H54 (cell line): ENCODE measurements at regions not wholly inside any gene's neighbourhood (a gene's known extent, or its start where the extent isn't known, plus 50 kb on each side); places are given as distances from the start of the nearest gene placed in this dataset.
"Not testable (repeated sequence)": the region's sequence is repeated elsewhere in the genome, so short reads cannot be mapped to it uniquely, and the experiment has no call there.

Source experiments
- DNase-seq: peaks from one replicate; pipeline ENCODE4 v3.0.0; 2011; ENCODE audit warnings: low spot score, mixed read lengths; ENCODE audit not compliant: insufficient read length
- FAIRE-seq: peaks from 3 replicates; lab custom pipeline; 2011; peaks lifted over from hg19 to GRCh38; lab: Jason Lieb, UNC
- POLR2A ChIP-seq: IDR thresholded peaks from 2 replicates; pipeline ENCODE4 v1.6.1; 2011; ENCODE audit warnings: low read depth, mild to moderate bottlenecking, low read length

- FAIRE-seq (no peak), DNase-seq (no peak)
- TF ChIP-seq POLR2A: no peak
These were observed 148.1 kb upstream of the KCTD3 start for GRCh38 chr1:215418876-215419447.

- no peak for DNase-seq
- TF ChIP-seq POLR2A: no peak
- no peak for FAIRE-seq
These were observed 145.4 kb upstream of the KCTD3 start for GRCh38 chr1:215421744-215422143.

GRCh38 chr1:215423288-215423687, 143.8 kb upstream of the KCTD3 start:
- TF ChIP-seq POLR2A: no peak
- FAIRE-seq: no peak
- no peak for DNase-seq

GRCh38 chr1:215425138-215425537, 142.0 kb upstream of the KCTD3 start:
- no peak for TF ChIP-seq POLR2A
- no peak for FAIRE-seq
- DNase-seq: no peak

- no peak for FAIRE-seq
- DNase-seq: no peak
- no peak for TF ChIP-seq POLR2A
These were observed 141.0 kb upstream of the KCTD3 start for GRCh38 chr1:215426101-215426500.

- not testable (repeated sequence) for DNase-seq
- FAIRE-seq: peak; percentile 58
These were observed 134.4 kb upstream of the KCTD3 start for GRCh38 chr1:215432483-215433227.

- DNase-seq (no peak), FAIRE-seq (no peak)
- no peak for TF ChIP-seq POLR2A
These were observed 133.9 kb upstream of the KCTD3 start for GRCh38 chr1:215433237-215433636.

- DNase-seq (no peak), FAIRE-seq (no peak)
- TF ChIP-seq POLR2A: no peak
These were observed 127.6 kb upstream of the KCTD3 start for GRCh38 chr1:215439549-215439948.

- DNase-seq (no peak), FAIRE-seq (no peak)
- TF ChIP-seq POLR2A: no peak
These were observed 122.2 kb upstream of the KCTD3 start for GRCh38 chr1:215444715-215445414.

GRCh38 chr1:215448014-215448413, 119.1 kb upstream of the KCTD3 start:
- DNase-seq: not testable (repeated sequence)

GRCh38 chr1:215449147-215449546, 118.0 kb upstream of the KCTD3 start:
- FAIRE-seq: not testable (repeated sequence)
- peak; percentile 1 for DNase-seq

More at GRCh38 chr1:215448014-215448413, 119.1 kb upstream of the KCTD3 start:
- FAIRE-seq: peak; percentile 61

GRCh38 chr1:215453440-215453839, 113.7 kb upstream of the KCTD3 start:
- FAIRE-seq (no peak), DNase-seq (no peak)
- no peak for TF ChIP-seq POLR2A

- no peak for TF ChIP-seq POLR2A
- DNase-seq (no peak), FAIRE-seq (no peak)
These were observed 109.9 kb upstream of the KCTD3 start for GRCh38 chr1:215457213-215457612.

- no peak for FAIRE-seq
- DNase-seq: no peak
- TF ChIP-seq POLR2A: no peak
These were observed 109.0 kb upstream of the KCTD3 start for GRCh38 chr1:215458104-215458503.
